Osteoblast (primary cell): ENCODE measurements at regions not wholly inside any gene's neighbourhood (a gene's known extent, or its start where the extent isn't known, plus 50 kb on each side); places are given as distances from the start of the nearest gene placed in this dataset.
"Not testable (repeated sequence)": the region's sequence is repeated elsewhere in the genome, so short reads cannot be mapped to it uniquely, and the experiment has no call there.

Experiments
- DNase-seq: peaks from one replicate; pipeline ENCODE4 v3.0.0; 2011; ENCODE audit warnings: low spot score, mixed read lengths; ENCODE audit not compliant: insufficient read length; ENCODE audit errors: missing footprints
- H2AFZ ChIP-seq: 2 replicates; pipeline ENCODE4 v1.6.0; 2011; ENCODE audit warnings: mild to moderate bottlenecking, low read length
- H3K27ac ChIP-seq: 2 replicates; pipeline ENCODE4 v1.5.1; 2011; ENCODE audit warnings: mild to moderate bottlenecking, low read depth, low read length, moderate library complexity
- H3K27me3 ChIP-seq: 2 replicates; pipeline ENCODE4 v1.6.0; 2012; ENCODE audit warnings: mild to moderate bottlenecking, control low read depth, inconsistent platforms, low read length, moderate library complexity; ENCODE audit not compliant: insufficient read depth
- H3K36me3 ChIP-seq: 2 replicates; pipeline ENCODE4 v1.5.1; 2011; ENCODE audit warnings: mild to moderate bottlenecking, low read length, control low read depth, moderate library complexity; ENCODE audit not compliant: insufficient read depth
- H3K4me1 ChIP-seq: 2 replicates; pipeline ENCODE4 v1.5.1; 2011; ENCODE audit warnings: mild to moderate bottlenecking, low read length, control low read depth, moderate library complexity; ENCODE audit not compliant: insufficient read depth
- H3K4me2 ChIP-seq: 2 replicates; pipeline ENCODE4 v1.6.0; 2011; ENCODE audit warnings: mild to moderate bottlenecking, low read length; ENCODE audit not compliant: insufficient read depth
- H3K4me3 ChIP-seq: fragments of 200-600 bp; sonication (generic); 3 replicates; pipeline ENCODE4 v1.5.1; 2012; ENCODE audit warnings: mild to moderate bottlenecking, low read length, inconsistent platforms; ENCODE audit not compliant: insufficient read depth
- H3K79me2 ChIP-seq: 2 replicates; pipeline ENCODE4 v1.6.0; 2012; ENCODE audit warnings: mild to moderate bottlenecking, low read length, control low read depth, inconsistent platforms; ENCODE audit not compliant: insufficient read depth
- H3K9me3 ChIP-seq: 2 replicates; pipeline ENCODE4 v1.5.1; 2011; ENCODE audit warnings: low read depth, low read length, control low read depth
- H4K20me1 ChIP-seq: 2 replicates; pipeline ENCODE4 v1.6.0; 2012; ENCODE audit warnings: mild to moderate bottlenecking, low read length, control low read depth; ENCODE audit not compliant: insufficient read depth
- CTCF ChIP-seq: IDR thresholded peaks from 2 replicates; pipeline ENCODE4 v1.5.1; 2011; ENCODE audit warnings: mild to moderate bottlenecking, low read depth, low read length, moderate library complexity; ENCODE audit errors: extremely low read depth

GRCh38 chr13:112161521-112162301, 94.8 kb downstream of the SOX1 start:
- Histone ChIP-seq H3K4me2 (no peak overlapping the region), H3K9me3 (no peaks in the 10 kb centered on the region), H4K20me1 (no peaks in the 10 kb centered on the region), H3K4me3 (no peak overlapping the region), H2AFZ (no peak overlapping the region), H3K79me2 (no peaks in the 10 kb centered on the region), H3K27me3 (no peaks in the 10 kb centered on the region), H3K36me3 (no peaks in the 10 kb centered on the region), H3K4me1 (no peaks in the 10 kb centered on the region), H3K27ac (no peak overlapping the region)
- TF ChIP-seq CTCF: no peak
- DNase-seq: no peak

GRCh38 chr13:112163691-112164660, 97.0 kb downstream of the SOX1 start:
- not testable (repeated sequence) for H3K4me1 ChIP-seq, H4K20me1 ChIP-seq, H3K9me3 ChIP-seq, H3K79me2 ChIP-seq, DNase-seq, H3K27me3 ChIP-seq, H2AFZ ChIP-seq, H3K4me2 ChIP-seq, H3K36me3 ChIP-seq, H3K27ac ChIP-seq, H3K4me3 ChIP-seq

GRCh38 chr13:112165712-112166111, 98.8 kb downstream of the SOX1 start:
- no peak for TF ChIP-seq CTCF
- H4K20me1 ChIP-seq: no peaks in the 10 kb centered on the region
- H3K27ac ChIP-seq: no peak overlapping the region
- no peaks in the 10 kb centered on the region for H3K79me2 ChIP-seq
- DNase-seq: no peak
- H3K4me1 ChIP-seq: no peaks in the 10 kb centered on the region
- no peak overlapping the region for H2AFZ ChIP-seq
- no peak overlapping the region for H3K4me2 ChIP-seq
- no peaks in the 10 kb centered on the region for H3K36me3 ChIP-seq
- H3K9me3 ChIP-seq: no peaks in the 10 kb centered on the region
- no peak overlapping the region for H3K4me3 ChIP-seq
- no peaks in the 10 kb centered on the region for H3K27me3 ChIP-seq

GRCh38 chr13:112168761-112169160, 101.8 kb downstream of the SOX1 start:
- no peaks in the 10 kb centered on the region for H3K4me1 ChIP-seq
- no peak overlapping the region for H3K27ac ChIP-seq
- no peaks in the 10 kb centered on the region for H3K27me3 ChIP-seq
- H3K36me3 ChIP-seq: no peaks in the 10 kb centered on the region
- peak; percentile 51 for DNase-seq
- TF ChIP-seq CTCF: no peak
- no peaks in the 10 kb centered on the region for H3K79me2 ChIP-seq
- H3K4me2 ChIP-seq: no peak overlapping the region
- H4K20me1 ChIP-seq: no peaks in the 10 kb centered on the region
- H3K4me3 ChIP-seq: no peak overlapping the region
- no peak overlapping the region for H2AFZ ChIP-seq
- H3K9me3 ChIP-seq: peaks cover 2% of the 10 kb centered on the region
